Astrocyte (in vitro differentiated cells and primary cell): ENCODE measurements at regions not wholly inside any gene's neighbourhood (a gene's known extent, or its start where the extent isn't known, plus 50 kb on each side); places are given as distances from the start of the nearest gene placed in this dataset.

ENCODE experiments used
- DNase-seq: peaks from one replicate; pipeline ENCODE4 v3.0.0-alpha.2; 2010; ENCODE audit warnings: low read depth
- FAIRE-seq: peaks from 2 replicates; lab custom pipeline; 2011; peaks lifted over from hg19 to GRCh38; lab: Jason Lieb, UNC
- H2AFZ ChIP-seq: 2 replicates; pipeline ENCODE4 v1.6.0; 2012; ENCODE audit warnings: low read depth, low read length, inconsistent platforms
- H3K27ac ChIP-seq: 2 replicates; pipeline ENCODE4 v1.5.1; 2011; ENCODE audit warnings: low read depth, low read length, inconsistent platforms
- H3K27me3 ChIP-seq: 2 replicates; pipeline ENCODE4 v1.6.0; 2011; ENCODE audit warnings: low read length, inconsistent platforms; ENCODE audit not compliant: insufficient read depth
- H3K36me3 ChIP-seq: 2 replicates; pipeline ENCODE4 v1.5.1; 2011; ENCODE audit warnings: low read length, inconsistent platforms; ENCODE audit not compliant: insufficient read depth
- H3K4me1 ChIP-seq: 2 replicates; pipeline ENCODE4 v1.5.1; 2011; ENCODE audit warnings: low read length, inconsistent platforms; ENCODE audit not compliant: insufficient read depth
- H3K4me2 ChIP-seq: 2 replicates; pipeline ENCODE4 v1.6.0; 2012; ENCODE audit warnings: low read length, inconsistent platforms
- H3K4me3 ChIP-seq: 2 replicates; pipeline ENCODE4 v1.5.1; 2011; ENCODE audit warnings: low read depth, mild to moderate bottlenecking, low read length, inconsistent platforms; ENCODE audit not compliant: insufficient read depth
- H3K79me2 ChIP-seq: 2 replicates; pipeline ENCODE4 v1.6.0; 2012; ENCODE audit warnings: mild to moderate bottlenecking, low read length, inconsistent platforms; ENCODE audit not compliant: insufficient read depth
- H3K9ac ChIP-seq: 2 replicates; pipeline ENCODE4 v1.6.0; 2012; ENCODE audit warnings: mild to moderate bottlenecking, low read length, inconsistent platforms
- H3K9me3 ChIP-seq: 2 replicates; pipeline ENCODE4 v1.5.1; 2012; ENCODE audit warnings: low read depth, mild to moderate bottlenecking, low read length, inconsistent platforms; ENCODE audit not compliant: insufficient read depth
- H4K20me1 ChIP-seq: 2 replicates; pipeline ENCODE4 v1.6.0; 2012; ENCODE audit warnings: low read length, inconsistent platforms; ENCODE audit not compliant: insufficient read depth
- H3K27ac Mint-ChIP-seq: one replicate; pipeline ENCODE4 v1.8.0; 2021; ENCODE audit warnings: mild to moderate bottlenecking, mixed read lengths; ENCODE audit not compliant: unreplicated experiment
- H3K27me3 Mint-ChIP-seq: one replicate; pipeline ENCODE4 v1.8.0; 2021; ENCODE audit warnings: low read depth, mixed read lengths; ENCODE audit not compliant: unreplicated experiment
- H3K36me3 Mint-ChIP-seq: one replicate; pipeline ENCODE4 v1.8.0; 2021; ENCODE audit warnings: low read depth, mixed read lengths; ENCODE audit not compliant: unreplicated experiment
- H3K4me1 Mint-ChIP-seq: one replicate; pipeline ENCODE4 v1.8.0; 2021; ENCODE audit warnings: low read depth, mixed read lengths; ENCODE audit not compliant: unreplicated experiment
- H3K4me3 Mint-ChIP-seq: one replicate; pipeline ENCODE4 v1.8.0; 2021; ENCODE audit warnings: mild to moderate bottlenecking, moderate library complexity, mixed read lengths; ENCODE audit not compliant: unreplicated experiment
- H3K9me3 Mint-ChIP-seq: one replicate; pipeline ENCODE4 v1.8.0; 2021; ENCODE audit warnings: mild to moderate bottlenecking, mixed read lengths; ENCODE audit not compliant: unreplicated experiment
- CTCF ChIP-seq: IDR thresholded peaks from 2 replicates; pipeline ENCODE4 v1.5.1; 2011; ENCODE audit warnings: low read depth, mild to moderate bottlenecking, inconsistent platforms, low read length, moderate library complexity; ENCODE audit not compliant: insufficient read depth
- EZH2 ChIP-seq: IDR thresholded peaks from 2 replicates; pipeline ENCODE4 v1.6.1; 2012; ENCODE audit warnings: mild to moderate bottlenecking, low read length, inconsistent platforms; ENCODE audit not compliant: insufficient read depth

- Histone ChIP-seq H3K27ac (no peak overlapping the region), H2AFZ (no peak overlapping the region), H4K20me1 (no peaks in the 10 kb centered on the region), H3K79me2 (no peaks in the 10 kb centered on the region), H3K36me3 (no peaks in the 10 kb centered on the region), H3K4me3 (no peak overlapping the region), H3K4me1 (no peaks in the 10 kb centered on the region), H3K27me3 (no peaks in the 10 kb centered on the region), H3K4me2 (no peak overlapping the region), H3K9me3 (no peaks in the 10 kb centered on the region), H3K9ac (no peak overlapping the region)
- DNase-seq: no peak
- Mint-ChIP-seq H3K27ac (no peak overlapping the region), H3K4me1 (peaks cover 1% of the 10 kb centered on the region), H3K9me3 (peaks cover 5% of the 10 kb centered on the region), H3K36me3 (peaks cover 2% of the 10 kb centered on the region), H3K4me3 (no peak overlapping the region), H3K27me3 (peaks cover 2% of the 10 kb centered on the region)
- FAIRE-seq: no peak
- TF ChIP-seq CTCF (no peak), EZH2 (no peak)
Observed at GRCh38 chr14:53874704-53875103, 81.9 kb downstream of the BMP4 start.

GRCh38 chr14:53872681-53873089 lies 83.9 kb downstream of the BMP4 start:
- no peaks in the 10 kb centered on the region for H3K36me3 ChIP-seq
- no peaks in the 10 kb centered on the region for H4K20me1 ChIP-seq
- Mint-ChIP-seq H3K4me3 (no peak overlapping the region), H3K27ac (no peak overlapping the region), H3K36me3 (peaks cover 2% of the 10 kb centered on the region), H3K9me3 (peaks cover 7% of the 10 kb centered on the region), H3K4me1 (no peaks in the 10 kb centered on the region), H3K27me3 (peaks cover 2% of the 10 kb centered on the region)
- FAIRE-seq: no peak
- TF ChIP-seq EZH2 (no peak), CTCF (no peak)
- no peak overlapping the region for H3K4me3 ChIP-seq
- H2AFZ ChIP-seq: no peak overlapping the region
- H3K27ac ChIP-seq: no peak overlapping the region
- H3K4me1 ChIP-seq: no peaks in the 10 kb centered on the region
- H3K4me2 ChIP-seq: no peak overlapping the region
- H3K27me3 ChIP-seq: no peaks in the 10 kb centered on the region
- no peaks in the 10 kb centered on the region for H3K79me2 ChIP-seq
- no peak overlapping the region for H3K9ac ChIP-seq
- peak; percentile 77 for DNase-seq
- H3K9me3 ChIP-seq: no peaks in the 10 kb centered on the region

DNA sequence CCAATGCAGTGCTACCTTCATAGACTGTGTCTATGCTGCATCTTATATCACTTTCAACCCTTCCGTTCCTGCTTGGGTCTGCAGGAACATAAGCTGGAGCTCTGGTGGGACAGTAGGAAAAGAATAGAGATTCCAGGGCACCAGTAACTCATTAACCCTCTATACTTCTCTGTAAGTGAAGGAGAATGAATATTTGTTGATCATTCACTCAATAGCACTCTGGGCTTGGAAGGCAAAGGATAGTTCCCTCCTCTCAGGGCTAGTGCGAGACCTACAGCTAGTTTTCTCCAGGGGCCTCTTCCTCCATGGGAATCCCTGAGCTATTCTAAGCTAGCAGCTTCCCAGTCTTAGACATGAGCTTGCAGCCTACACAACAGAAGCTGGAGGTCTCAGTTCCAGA lies 84.7 kb downstream of the BMP4 start:
- Histone ChIP-seq H3K4me2 (no peak overlapping the region), H3K4me1 (no peaks in the 10 kb centered on the region), H2AFZ (no peak overlapping the region), H3K9me3 (no peaks in the 10 kb centered on the region), H3K9ac (no peak overlapping the region), H3K36me3 (no peaks in the 10 kb centered on the region), H3K27me3 (no peaks in the 10 kb centered on the region), H3K79me2 (no peaks in the 10 kb centered on the region), H3K27ac (no peak overlapping the region), H3K4me3 (no peak overlapping the region), H4K20me1 (no peaks in the 10 kb centered on the region)
- no peak for TF ChIP-seq EZH2
- TF ChIP-seq CTCF: no peak
- H3K4me1 Mint-ChIP-seq: no peaks in the 10 kb centered on the region
- FAIRE-seq (no peak), DNase-seq (no peak)
- H3K27me3 Mint-ChIP-seq: peaks cover 2% of the 10 kb centered on the region
- H3K36me3 Mint-ChIP-seq: peaks cover 2% of the 10 kb centered on the region
- H3K27ac Mint-ChIP-seq: no peak overlapping the region
- H3K9me3 Mint-ChIP-seq: peaks cover 7% of the 10 kb centered on the region
- no peak overlapping the region for H3K4me3 Mint-ChIP-seq
